ENCODE measurements at regions not wholly inside any gene's neighbourhood (a gene's known extent, or its start where the extent isn't known, plus 50 kb on each side); places are given as distances from the start of the nearest gene placed in this dataset.

- Histone ChIP-seq H3K36me3 (ENCODE audit: control insufficient read depth in 1 of 2, insufficient read depth in 2 of 2, low read depth in 1 of 2, low read length in 2 of 2) (no peaks in the 10 kb centered on the region), H3K9ac (ENCODE audit: low read length) (no peak overlapping the region), H2BK12ac (ENCODE audit: low read length in 2 of 2) (no peak overlapping the region), H2BK5ac (ENCODE audit: low read depth, low read length, poor library complexity, severe bottlenecking) (no peak overlapping the region), H2AFZ (ENCODE audit: low read depth, low read length) (no peak overlapping the region), H3K4ac (ENCODE audit: low read depth in 1 of 2, low read length in 2 of 2) (no peak overlapping the region), H2AK5ac (ENCODE audit: low read length, severe bottlenecking) (no peak overlapping the region), H4K91ac (ENCODE audit: low read length) (no peak overlapping the region), H3K18ac (ENCODE audit: low read depth in 1 of 2, low read length in 2 of 2) (no peak overlapping the region), H3K9me3 (ENCODE audit: control insufficient read depth, low read length) (peaks cover 8% of the 10 kb centered on the region), H3K4me1 (ENCODE audit: control insufficient read depth, insufficient read depth, low read depth, low read length) (no peaks in the 10 kb centered on the region), H3K4me3 (ENCODE audit: insufficient read depth in 1 of 2, low read depth in 1 of 2, low read length in 2 of 2) (peak overlapping the region in 1 of 2 experiments; percentile 9), H3K23ac (ENCODE audit: low read length in 2 of 2) (no peak overlapping the region), H3K27ac (ENCODE audit: low read length, poor library complexity, severe bottlenecking) (no peak overlapping the region), H2BK15ac (ENCODE audit: low read depth, poor library complexity, severe bottlenecking) (no peak overlapping the region), H3K79me1 (replicated peaks; ENCODE audit: low read length, poor library complexity, severe bottlenecking) (no peaks in the 10 kb centered on the region), H3K27me3 (ENCODE audit: control insufficient read depth in 1 of 2, insufficient read depth in 1 of 2, low read length in 2 of 2) (peaks cover 0 to 82% of the 10 kb centered on the region in 2 experiments), H3K14ac (ENCODE audit: low read length in 2 of 2) (no peak overlapping the region), H4K8ac (ENCODE audit: low read length) (no peak overlapping the region), H2BK120ac (ENCODE audit: low read depth, low read length) (no peak overlapping the region), H3K4me2 (ENCODE audit: low read length, poor library complexity, severe bottlenecking) (no peak overlapping the region)
- 42% methylated on average over 8 of the region's 10 CpGs for WGBS
- peak; percentile 70 for DNase-seq
Observed at GRCh38 chrX:39196192-39197102, 395.2 kb downstream of the MID1IP1 start.

DNA sequence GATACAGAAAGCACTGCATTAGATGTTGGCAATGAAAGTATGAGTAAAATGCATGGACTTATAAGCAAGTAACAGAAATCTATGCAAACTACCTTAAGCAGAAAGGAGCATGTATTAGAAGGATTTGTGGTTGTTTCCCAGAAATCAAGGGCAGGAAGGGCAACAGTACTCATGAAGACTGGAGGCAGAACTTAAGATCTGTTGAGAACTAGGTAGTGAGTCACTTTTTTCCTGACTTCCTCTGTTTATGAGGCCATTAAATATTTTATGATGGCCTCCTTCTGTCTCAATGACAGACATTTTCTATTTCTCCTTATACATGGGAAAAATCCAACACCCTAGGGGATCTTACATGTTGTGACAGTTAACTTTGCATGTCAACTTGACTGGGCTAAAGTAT, 398.2 kb downstream of the MID1IP1 start:
- H3K79me1 ChIP-seq (replicated peaks; ENCODE audit: low read length, poor library complexity, severe bottlenecking): no peaks in the 10 kb centered on the region
- H3K9ac ChIP-seq (ENCODE audit: low read length): no peak overlapping the region
- no peak overlapping the region for H3K4me2 ChIP-seq (ENCODE audit: low read length, poor library complexity, severe bottlenecking)
- H3K36me3 ChIP-seq (ENCODE audit: control insufficient read depth in 1 of 2, insufficient read depth in 2 of 2, low read depth in 1 of 2, low read length in 2 of 2): no peaks in the 10 kb centered on the region
- peak; percentile 11 for DNase-seq
- no peak overlapping the region for H2AFZ ChIP-seq (ENCODE audit: low read depth, low read length)
- peaks cover 0 to 81% of the 10 kb centered on the region in 2 experiments for H3K27me3 ChIP-seq (ENCODE audit: control insufficient read depth in 1 of 2, insufficient read depth in 1 of 2, low read length in 2 of 2)
- no peak overlapping the region for H2AK5ac ChIP-seq (ENCODE audit: low read length, severe bottlenecking)
- H3K9me3 ChIP-seq (ENCODE audit: control insufficient read depth, low read length): no peaks in the 10 kb centered on the region
- H3K4me1 ChIP-seq (ENCODE audit: control insufficient read depth, insufficient read depth, low read depth, low read length): no peaks in the 10 kb centered on the region
- no peak overlapping the region for H3K4me3 ChIP-seq (ENCODE audit: insufficient read depth in 1 of 2, low read depth in 1 of 2, low read length in 2 of 2)
- H2BK120ac ChIP-seq (ENCODE audit: low read depth, low read length): no peak overlapping the region
- no peak overlapping the region for H3K18ac ChIP-seq (ENCODE audit: low read depth in 1 of 2, low read length in 2 of 2)
- no peak overlapping the region for H2BK5ac ChIP-seq (ENCODE audit: low read depth, low read length, poor library complexity, severe bottlenecking)
- no peak overlapping the region for H3K4ac ChIP-seq (ENCODE audit: low read depth in 1 of 2, low read length in 2 of 2)
- H4K91ac ChIP-seq (ENCODE audit: low read length): no peak overlapping the region
- no peak overlapping the region for H2BK12ac ChIP-seq (ENCODE audit: low read length in 2 of 2)
- no peak overlapping the region for H3K14ac ChIP-seq (ENCODE audit: low read length in 2 of 2)
- no peak overlapping the region for H3K27ac ChIP-seq (ENCODE audit: low read length, poor library complexity, severe bottlenecking)
- H2BK15ac ChIP-seq (ENCODE audit: low read depth, poor library complexity, severe bottlenecking): no peak overlapping the region
- no peak overlapping the region for H3K23ac ChIP-seq (ENCODE audit: low read length in 2 of 2)
- no peak overlapping the region for H4K8ac ChIP-seq (ENCODE audit: low read length)

GRCh38 chrX:39201305-39201990, 400.2 kb downstream of the MID1IP1 start:
- no peak overlapping the region for H3K18ac ChIP-seq (ENCODE audit: low read depth in 1 of 2, low read length in 2 of 2)
- H3K9ac ChIP-seq (ENCODE audit: low read length): no peak overlapping the region
- H3K79me1 ChIP-seq (replicated peaks; ENCODE audit: low read length, poor library complexity, severe bottlenecking): no peaks in the 10 kb centered on the region
- no peak overlapping the region for H2AK5ac ChIP-seq (ENCODE audit: low read length, severe bottlenecking)
- H4K8ac ChIP-seq (ENCODE audit: low read length): peak overlapping the region; percentile 13
- H2BK12ac ChIP-seq (ENCODE audit: low read length in 2 of 2): no peak overlapping the region
- H3K4me1 ChIP-seq (ENCODE audit: control insufficient read depth, insufficient read depth, low read depth, low read length): no peaks in the 10 kb centered on the region
- no peak overlapping the region for H3K4me3 ChIP-seq (ENCODE audit: insufficient read depth in 1 of 2, low read depth in 1 of 2, low read length in 2 of 2)
- no peak overlapping the region for H2BK15ac ChIP-seq (ENCODE audit: low read depth, poor library complexity, severe bottlenecking)
- H3K27me3 ChIP-seq (ENCODE audit: control insufficient read depth in 1 of 2, insufficient read depth in 1 of 2, low read length in 2 of 2): peaks cover 0 to 78% of the 10 kb centered on the region in 2 experiments
- H3K4ac ChIP-seq (ENCODE audit: low read depth in 1 of 2, low read length in 2 of 2): no peak overlapping the region
- H3K27ac ChIP-seq (ENCODE audit: low read length, poor library complexity, severe bottlenecking): no peak overlapping the region
- peak; percentile 11 for DNase-seq
- H3K9me3 ChIP-seq (ENCODE audit: control insufficient read depth, low read length): no peaks in the 10 kb centered on the region
- H3K36me3 ChIP-seq (ENCODE audit: control insufficient read depth in 1 of 2, insufficient read depth in 2 of 2, low read depth in 1 of 2, low read length in 2 of 2): no peaks in the 10 kb centered on the region
- H2AFZ ChIP-seq (ENCODE audit: low read depth, low read length): no peak overlapping the region
- no peak overlapping the region for H3K23ac ChIP-seq (ENCODE audit: low read length in 2 of 2)
- WGBS: 96% methylated on average over 2 of the region's 6 CpGs
- no peak overlapping the region for H4K91ac ChIP-seq (ENCODE audit: low read length)
- H3K4me2 ChIP-seq (ENCODE audit: low read length, poor library complexity, severe bottlenecking): no peak overlapping the region
- no peak overlapping the region for H2BK120ac ChIP-seq (ENCODE audit: low read depth, low read length)
- H3K14ac ChIP-seq (ENCODE audit: low read length in 2 of 2): no peak overlapping the region
- H2BK5ac ChIP-seq (ENCODE audit: low read depth, low read length, poor library complexity, severe bottlenecking): no peak overlapping the region

- Histone ChIP-seq H3K36me3 (ENCODE audit: control insufficient read depth in 1 of 2, insufficient read depth in 2 of 2, low read depth in 1 of 2, low read length in 2 of 2) (no peaks in the 10 kb centered on the region), H3K14ac (ENCODE audit: low read length in 2 of 2) (no peak overlapping the region), H2BK120ac (ENCODE audit: low read depth, low read length) (no peak overlapping the region), H3K9ac (ENCODE audit: low read length) (no peak overlapping the region), H2AFZ (ENCODE audit: low read depth, low read length) (no peak overlapping the region), H3K18ac (ENCODE audit: low read depth in 1 of 2, low read length in 2 of 2) (no peak overlapping the region), H3K27ac (ENCODE audit: low read length, poor library complexity, severe bottlenecking) (no peak overlapping the region), H2BK5ac (ENCODE audit: low read depth, low read length, poor library complexity, severe bottlenecking) (no peak overlapping the region), H3K4ac (ENCODE audit: low read depth in 1 of 2, low read length in 2 of 2) (no peak overlapping the region), H3K9me3 (ENCODE audit: control insufficient read depth, low read length) (no peaks in the 10 kb centered on the region), H2BK12ac (ENCODE audit: low read length in 2 of 2) (no peak overlapping the region), H3K4me1 (ENCODE audit: control insufficient read depth, insufficient read depth, low read depth, low read length) (no peaks in the 10 kb centered on the region), H3K4me2 (ENCODE audit: low read length, poor library complexity, severe bottlenecking) (no peak overlapping the region), H3K23ac (ENCODE audit: low read length in 2 of 2) (no peak overlapping the region), H2BK15ac (ENCODE audit: low read depth, poor library complexity, severe bottlenecking) (no peak overlapping the region), H4K8ac (ENCODE audit: low read length) (no peak overlapping the region), H2AK5ac (ENCODE audit: low read length, severe bottlenecking) (no peak overlapping the region), H3K79me1 (replicated peaks; ENCODE audit: low read length, poor library complexity, severe bottlenecking) (no peaks in the 10 kb centered on the region), H3K4me3 (ENCODE audit: insufficient read depth in 1 of 2, low read depth in 1 of 2, low read length in 2 of 2) (no peak overlapping the region), H3K27me3 (ENCODE audit: control insufficient read depth in 1 of 2, insufficient read depth in 1 of 2, low read length in 2 of 2) (peaks cover 0 to 80% of the 10 kb centered on the region in 2 experiments), H4K91ac (ENCODE audit: low read length) (no peak overlapping the region)
- WGBS: 56% methylated on average over 1 of the region's 1 CpG
- DNase-seq: no peak
Observed at GRCh38 chrX:39202641-39203040, 401.4 kb downstream of the MID1IP1 start.
